ENCODE measurements at regions not wholly inside any gene's neighbourhood (a gene's known extent, or its start where the extent isn't known, plus 50 kb on each side); places are given as distances from the start of the nearest gene placed in this dataset.
"Not testable (repeated sequence)": the region's sequence is repeated elsewhere in the genome, so short reads cannot be mapped to it uniquely, and the experiment has no call there.

DNA sequence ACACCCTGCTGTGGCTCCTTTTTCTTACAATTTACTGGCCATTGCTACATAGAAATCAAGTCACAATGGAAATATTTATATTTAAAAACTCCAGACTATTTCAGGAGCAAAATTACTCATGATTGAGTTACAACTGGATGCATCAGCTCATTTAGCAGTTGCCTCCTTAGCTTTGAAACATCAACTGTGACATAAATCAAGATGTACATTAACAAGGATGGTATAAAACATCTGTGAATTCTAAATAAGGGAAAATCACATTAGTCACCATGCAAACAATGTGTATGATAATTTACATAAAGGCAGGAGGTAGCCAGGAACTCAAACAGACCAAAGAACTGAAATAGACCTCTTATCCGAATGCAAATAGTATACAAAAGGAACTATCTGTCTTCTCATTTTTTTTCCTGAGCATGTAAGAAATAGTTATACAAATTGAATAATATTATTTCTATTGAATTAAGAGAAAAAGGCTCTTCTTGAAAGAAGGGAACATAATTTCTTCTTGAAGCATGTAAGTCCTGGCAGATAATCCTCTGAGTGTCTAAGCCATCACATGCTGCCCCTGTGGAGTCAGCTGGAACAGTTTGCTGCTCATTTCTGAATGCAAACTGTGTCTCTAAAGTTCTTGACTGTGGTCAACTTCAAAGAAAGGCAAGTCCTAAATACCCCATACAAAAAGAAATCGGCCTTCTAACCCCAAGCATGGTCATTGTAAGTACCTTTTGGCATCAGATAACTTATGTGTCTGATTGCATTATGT, 151.2 kb downstream of the NAA11 start:
- no peak for DNase-seq

DNA sequence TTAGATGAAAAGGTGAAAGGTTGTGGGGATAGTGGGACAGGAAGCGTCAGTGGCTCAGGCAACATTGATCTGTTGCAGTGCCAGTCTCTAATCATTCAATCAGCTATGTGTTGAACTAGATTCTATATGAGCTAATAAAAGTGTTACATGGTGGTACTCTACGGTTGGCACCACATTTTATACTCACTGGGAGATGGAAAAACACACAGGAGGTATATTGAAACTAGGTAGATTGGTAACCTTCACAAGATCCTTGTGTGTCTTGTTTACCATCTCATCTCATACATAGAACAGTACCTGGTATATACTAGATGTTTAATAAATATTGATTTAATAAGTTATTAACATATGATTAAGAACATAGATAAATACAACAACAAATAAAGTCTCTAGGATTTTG, 152.7 kb downstream of the NAA11 start:
- DNase-seq, result no peak

DNA sequence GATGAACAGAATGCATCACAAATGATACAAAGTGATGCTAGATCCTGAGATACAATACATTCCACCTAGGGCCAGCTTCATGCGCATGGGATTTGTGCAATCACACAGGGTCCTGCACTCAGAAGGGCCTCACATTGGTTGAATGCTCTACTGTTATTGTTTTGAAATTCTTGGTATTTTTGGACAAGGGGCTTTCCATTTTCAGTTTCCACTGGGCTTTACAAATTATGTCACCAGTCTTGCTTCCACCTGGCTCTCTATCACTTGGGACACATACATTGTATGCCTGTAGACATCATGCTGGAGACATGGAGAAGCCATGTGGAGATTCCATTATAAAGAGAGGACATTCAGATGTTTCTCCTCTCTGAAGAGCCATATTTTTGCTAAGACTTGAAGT, 155.8 kb downstream of the NAA11 start:
- DNase-seq, result no peak

DNA sequence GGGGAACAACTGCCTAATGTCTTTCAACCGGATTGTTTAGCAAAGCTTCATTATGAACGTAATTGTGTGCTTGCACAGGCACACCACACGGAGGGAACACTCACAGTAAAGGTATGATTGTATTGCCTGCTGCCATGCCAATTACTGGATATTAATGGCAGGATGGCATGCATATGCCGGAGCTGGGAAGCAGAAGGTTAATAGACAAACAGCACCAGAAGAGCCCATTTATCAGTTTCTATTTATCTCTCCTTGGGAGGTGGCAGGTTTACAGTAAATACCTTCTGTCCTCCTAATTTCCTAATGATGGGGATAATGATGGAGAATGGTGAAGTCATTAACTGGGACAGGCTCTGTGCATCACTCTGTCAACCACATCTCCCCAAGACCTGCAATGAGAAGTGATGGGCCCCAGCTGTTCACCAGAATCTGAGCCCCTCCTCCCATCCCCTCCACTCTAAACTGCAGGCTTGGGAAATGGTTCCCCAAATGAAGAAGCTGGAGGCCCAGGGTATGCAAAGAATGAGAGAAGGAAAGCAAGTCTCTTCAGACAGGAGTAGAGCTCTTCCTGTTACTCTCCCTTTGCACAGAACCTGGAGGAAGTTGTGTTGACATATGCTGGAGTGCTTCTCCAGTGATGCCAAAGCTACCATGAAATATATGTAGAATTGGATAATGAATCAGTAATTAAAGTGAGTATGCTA, 160.8 kb downstream of the NAA11 start:
- DNase-seq, result no peak

DNA sequence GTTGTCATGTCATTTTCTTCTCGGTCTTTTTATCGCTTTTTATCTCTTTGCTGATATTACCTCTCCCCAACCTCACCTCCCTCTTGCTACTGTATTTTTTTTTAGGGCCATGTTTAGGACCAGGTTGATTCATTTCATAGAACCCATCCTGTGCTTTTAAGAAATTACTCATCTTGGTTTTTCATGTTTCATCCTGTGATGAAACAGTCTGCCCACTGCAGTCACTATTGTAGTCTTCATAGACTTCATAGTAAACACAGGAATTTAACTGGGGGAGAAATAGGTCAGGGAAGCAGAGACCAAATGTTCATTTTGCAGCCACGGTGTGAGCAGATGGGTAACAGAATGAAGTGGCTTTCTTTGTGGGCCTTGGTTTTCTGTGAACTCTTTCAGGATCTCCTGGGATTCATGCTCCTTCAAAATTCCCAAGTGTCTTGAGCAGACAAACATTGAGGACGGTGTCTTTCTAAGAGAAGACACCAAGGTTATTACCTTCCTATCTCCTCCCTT, 161.8 kb downstream of the NAA11 start:
- no peak for DNase-seq

DNA sequence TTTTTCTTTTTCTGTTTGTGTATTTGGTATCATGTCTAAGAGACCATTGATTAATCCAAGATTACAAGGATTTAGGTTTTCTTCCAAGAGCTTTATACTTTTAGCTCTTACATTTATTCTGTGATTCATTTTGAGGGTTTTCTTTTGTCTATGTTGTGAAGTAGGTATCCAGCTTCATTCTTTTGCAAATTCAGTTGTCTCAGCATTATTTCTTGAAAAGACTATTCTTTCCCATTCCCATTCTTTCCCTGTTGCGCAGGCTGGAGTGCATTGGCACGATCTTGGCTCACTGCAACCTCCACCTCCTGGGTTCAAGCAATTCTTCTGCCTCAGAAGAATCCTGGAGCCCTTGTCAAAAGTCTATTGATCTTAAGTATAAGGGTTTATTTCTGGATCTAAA, 164.9 kb downstream of the NAA11 start:
- no peak for DNase-seq

DNA sequence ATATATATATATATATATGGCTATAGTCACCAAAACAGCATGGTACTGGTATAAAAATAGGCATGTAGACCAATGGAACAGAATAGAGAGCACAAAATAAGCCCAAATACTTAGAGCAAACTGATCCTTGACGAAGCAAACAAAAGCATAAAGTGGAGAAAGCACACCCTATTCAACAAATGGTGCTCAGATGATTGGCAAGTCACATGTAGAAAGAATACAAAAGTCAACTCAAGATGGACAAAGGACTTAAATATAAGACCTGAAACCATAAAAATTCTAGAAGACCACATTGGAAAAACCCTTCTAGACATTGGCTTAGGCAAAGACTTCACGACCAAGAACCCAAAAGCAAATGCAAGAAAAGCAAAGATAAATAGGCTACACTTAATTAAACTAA, 167.2 kb downstream of the NAA11 start:
- not testable (repeated sequence) for DNase-seq

DNA sequence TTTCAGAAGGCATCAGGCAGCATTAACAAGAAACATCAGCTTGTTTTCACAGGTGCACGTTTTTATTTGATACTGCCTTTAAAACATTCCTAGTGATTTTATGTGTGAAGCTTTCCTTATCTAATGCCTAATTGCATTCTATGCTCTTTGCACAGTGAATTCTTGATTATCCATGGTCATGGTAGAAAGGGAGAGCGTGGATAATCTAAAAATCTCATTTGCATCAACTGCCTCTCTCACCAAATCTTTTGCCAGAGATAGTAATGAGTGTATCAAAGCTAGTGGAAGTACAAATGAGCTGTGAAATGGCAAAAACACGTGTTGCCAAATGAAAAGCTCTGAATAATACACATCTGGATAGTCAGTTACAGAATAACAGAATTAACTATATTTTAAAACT, 170.5 kb downstream of the NAA11 start:
- DNase-seq, result no peak

DNA sequence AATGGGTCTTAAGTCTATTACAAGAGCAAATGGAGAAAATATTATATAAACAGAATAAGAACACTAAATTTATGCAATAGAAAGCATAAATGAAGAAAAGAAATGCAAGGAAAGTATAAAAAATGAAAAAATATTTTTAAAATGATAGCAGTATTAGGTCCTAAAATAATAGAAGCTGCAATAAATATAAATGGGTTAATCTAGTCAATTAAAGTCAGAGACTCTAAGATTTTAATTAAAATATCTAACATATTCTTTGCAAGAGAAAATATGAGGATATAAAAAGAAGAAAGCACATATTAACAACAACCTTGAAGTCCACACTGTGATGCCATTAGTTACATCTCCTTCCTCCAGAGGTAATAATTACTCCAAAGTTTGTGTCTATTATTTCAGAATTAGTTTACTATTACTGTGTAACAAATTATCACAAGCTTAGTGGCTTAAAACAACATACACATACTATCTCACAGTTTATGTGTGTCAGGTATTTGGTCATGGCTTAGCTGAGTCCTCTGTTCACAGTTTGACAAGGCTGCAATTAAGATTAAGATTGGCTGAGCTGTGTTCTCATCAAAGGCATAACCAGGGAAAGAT, 174.9 kb downstream of the NAA11 start:
- DNase-seq, result no peak

DNA sequence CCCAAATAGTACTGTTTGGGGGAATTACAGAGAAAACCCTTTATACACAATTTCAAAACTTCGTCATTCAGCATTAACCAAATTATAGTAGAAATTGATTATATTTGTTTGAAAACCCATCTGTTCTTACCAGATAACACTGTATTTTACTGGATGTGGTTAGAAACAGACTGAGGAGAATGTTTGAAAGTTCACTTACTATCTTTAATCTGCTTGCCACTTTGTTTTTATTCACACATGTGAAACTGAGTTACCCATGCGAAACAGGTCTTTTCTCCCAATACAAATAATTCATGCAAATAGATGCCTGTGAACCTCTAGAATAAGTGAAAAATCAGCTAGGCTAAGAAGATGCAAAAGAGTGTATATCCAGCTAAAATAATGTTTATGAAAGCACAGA, 177.5 kb downstream of the NAA11 start:
- no peak for DNase-seq

DNA sequence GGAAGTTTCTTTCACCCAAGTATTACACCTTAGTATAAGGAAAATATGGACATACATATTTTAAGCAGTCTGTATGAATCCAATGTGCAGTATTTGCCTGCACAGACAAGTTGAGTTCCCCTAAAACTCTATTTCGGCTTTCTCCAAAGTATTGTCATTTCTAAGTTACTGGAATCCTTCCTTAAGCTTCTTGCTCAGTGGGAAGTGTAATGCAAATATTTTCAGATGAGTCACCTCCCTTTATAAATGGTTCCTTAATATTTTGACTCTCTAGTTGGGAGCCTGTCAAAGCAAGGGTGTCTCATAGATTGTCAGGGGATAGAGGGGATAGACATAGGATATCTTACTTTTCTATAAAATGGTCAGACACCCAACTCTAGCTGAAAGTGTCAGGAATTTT, 178.6 kb downstream of the NAA11 start:
- no peak for DNase-seq

DNA sequence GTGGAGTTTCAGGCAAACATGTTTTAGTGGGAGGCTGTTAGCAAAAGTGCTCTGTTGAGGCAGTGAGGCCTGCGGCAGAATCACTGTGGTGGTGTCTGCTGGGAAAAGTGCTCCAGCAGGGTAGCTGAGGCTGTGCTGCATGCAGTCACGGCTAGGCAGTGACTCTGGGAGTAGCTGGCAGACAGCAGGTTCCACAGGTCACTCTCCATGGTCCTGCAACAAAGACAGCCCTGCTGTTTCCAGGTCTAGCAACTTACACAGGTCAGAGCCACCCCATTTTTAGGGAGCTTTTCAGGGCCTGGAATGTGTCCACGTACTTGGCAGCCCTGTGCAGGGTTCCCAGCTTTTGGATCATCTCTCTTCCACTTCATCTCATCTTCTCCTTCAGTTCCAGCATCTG, 184.3 kb downstream of the NAA11 start:
- DNase-seq, result no peak

DNA sequence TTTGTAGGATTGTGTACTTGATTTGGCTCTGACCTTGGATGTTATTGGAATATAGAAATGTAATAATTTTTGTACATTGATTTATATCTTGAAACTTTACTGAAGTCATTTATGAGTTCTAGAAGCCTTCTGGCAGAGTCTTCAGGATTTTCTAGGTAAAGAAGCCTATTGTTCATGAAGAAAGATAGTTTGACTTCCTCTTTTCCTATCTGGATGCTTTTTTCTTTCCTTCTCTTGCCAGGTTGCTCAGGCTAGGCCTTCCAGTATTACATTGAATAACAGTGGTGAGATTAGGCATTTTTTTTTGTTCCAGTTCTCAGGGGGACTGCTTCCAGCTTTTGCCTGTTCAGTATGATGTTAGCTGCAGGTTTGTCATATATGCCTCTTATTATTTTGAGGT, 191.1 kb downstream of the NAA11 start:
- no peak for DNase-seq

DNA sequence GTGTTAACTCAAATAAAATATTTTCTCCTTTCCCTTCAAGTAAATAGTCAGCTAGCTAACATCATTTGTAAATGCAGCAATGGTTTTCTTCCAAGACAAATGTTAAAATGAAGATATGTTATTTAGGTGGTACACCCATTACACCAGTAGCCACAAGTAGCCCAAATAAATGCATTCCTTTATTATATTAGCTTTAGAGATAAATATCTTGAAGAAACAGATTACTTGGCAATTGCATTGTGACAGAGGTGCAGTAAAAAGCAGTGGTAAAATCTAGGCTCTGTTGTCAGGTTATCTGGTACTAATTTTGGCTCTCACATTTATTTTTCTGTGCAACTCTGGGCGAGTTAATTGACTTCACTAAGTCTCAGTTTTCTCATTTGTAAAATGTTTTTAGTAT, 193.0 kb downstream of the NAA11 start:
- DNase-seq, result no peak

DNA sequence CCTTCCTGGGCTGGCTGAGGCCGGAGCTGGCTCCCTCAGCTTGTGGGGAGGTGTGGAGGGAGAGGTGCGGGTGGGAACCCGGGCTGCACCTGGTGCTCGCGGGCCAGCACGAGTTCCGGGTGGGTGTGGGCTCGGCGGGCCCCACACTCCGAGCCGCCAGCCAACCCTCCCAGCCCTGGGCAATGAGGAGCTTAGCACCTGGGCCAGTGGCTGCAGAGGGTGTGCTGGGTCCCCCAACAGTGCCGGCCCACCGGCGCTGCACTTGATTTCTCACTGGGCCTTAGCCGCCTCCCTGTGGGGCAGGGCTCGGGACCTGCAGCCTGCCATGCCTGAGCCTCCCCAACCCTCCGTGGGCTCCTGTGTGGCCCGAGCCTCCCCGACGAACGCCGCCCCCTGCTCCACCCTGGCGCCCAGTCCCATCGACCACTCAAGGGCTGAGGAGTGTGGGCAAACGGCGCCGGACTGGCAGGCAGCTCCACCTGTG, 182.7 kb upstream of the PAQR3 start:
- DNase-seq, result no peak

DNA sequence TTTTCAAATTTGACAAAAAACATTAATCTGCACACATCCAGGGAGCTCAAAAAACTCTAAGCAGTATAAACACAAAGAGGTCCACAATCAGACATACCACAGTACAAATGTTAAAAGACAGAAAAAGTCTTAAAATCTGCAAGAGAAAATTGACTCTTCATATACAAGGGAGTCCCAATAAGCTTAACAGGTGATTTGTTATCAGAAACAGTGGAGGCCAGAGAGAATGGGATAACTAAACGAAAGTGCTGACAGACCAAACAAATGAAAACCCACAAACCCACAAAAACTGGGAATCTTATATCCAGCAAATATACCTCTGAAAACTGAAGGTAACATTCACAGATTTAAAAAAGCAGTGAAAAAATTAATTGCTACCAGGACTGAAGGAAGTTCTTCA, 182.0 kb upstream of the PAQR3 start:
- no peak for DNase-seq

DNA sequence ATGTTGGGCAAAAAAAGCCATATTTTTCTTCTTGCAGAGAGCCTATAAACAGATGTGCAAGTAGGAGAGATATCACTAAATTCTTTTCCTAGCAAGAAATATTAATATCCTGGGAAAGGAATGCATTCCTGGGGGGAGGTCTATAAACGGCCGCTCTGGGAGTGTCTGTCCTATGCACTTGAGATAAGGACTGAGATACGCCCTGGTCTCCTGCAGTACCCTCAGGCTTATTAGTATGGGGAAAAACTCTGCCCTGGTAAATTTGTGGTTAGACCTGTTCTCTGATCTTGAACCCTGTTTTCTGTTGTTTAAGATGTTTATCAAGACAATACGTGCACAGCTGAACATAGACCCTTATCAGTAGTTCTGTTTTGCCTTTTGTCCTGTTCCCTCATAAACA, 177.8 kb upstream of the PAQR3 start:
- DNase-seq, result not testable (repeated sequence)

DNA sequence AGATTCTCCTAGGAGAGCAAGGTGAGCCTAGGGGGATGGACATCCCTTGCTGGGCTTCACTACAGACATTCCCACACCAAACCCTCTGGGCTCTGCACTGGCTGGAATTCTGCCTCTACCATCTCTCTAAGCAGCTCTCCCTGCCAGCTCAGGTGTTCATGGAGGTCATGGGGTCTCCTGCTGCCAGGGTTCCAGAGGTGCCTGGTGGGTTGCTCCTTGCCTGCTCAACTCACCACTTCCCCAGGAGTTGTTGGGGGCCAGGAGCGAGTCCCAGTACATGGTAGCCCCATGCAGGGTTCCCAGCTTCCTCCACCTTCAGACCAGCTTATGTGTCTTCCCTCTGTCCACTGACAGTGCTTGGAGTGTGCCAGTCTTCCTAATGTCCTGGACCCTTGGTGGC, 167.8 kb upstream of the PAQR3 start:
- no peak for DNase-seq

DNA sequence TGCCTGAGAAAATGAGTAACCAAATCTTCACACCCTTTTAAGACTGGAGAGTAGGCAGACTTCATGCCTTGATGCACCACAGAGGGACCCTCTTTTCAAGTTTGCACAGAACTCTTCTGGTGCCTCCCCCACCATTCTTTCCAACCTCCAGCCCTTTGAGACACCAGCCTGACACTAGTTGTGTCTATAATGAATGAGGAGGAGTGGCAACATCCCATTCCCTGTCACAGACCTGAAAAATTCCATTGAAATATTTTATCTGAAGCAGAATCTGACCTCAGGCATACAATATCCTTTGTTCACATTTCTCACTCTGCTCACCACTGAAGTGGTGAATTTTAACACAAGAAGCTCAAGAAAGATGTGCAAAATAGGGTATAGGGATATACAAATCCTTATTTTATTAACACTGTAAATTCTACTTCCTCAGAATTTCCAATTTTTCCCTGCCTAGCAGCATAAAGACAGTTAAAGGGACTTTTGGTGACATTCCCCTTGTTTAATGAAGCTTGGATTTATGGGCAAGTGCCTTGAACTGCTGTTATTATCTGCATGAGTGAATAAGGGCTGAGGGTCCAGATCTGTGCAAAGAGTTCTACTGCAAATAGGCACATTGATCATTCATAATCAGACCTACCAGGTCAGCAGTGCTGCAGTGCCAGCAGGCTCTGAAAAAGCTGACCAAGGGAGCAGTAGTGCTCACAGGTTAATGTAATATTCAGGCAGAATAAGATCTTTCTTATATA, 149.9 kb upstream of the PAQR3 start:
- no peak for DNase-seq

DNA sequence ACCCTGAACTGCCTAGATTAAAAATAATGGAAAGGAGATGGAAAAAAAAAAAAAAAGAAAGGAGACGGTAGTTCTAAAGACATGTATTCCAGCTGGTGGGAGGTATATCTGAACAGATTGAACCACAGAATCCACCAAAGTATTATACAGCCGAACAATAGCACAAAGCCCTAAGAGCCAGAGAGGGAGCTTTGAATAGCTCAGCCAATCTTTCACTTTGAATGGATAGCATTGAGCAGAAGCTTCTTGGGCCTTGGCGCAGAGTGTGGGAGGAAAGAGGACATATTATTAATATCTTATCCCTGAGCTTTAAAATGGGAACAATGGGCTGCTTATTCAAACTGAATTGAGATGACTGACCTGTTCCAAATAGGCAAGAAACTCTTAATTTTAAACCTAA, 147.8 kb upstream of the PAQR3 start:
- no peak for DNase-seq

DNA sequence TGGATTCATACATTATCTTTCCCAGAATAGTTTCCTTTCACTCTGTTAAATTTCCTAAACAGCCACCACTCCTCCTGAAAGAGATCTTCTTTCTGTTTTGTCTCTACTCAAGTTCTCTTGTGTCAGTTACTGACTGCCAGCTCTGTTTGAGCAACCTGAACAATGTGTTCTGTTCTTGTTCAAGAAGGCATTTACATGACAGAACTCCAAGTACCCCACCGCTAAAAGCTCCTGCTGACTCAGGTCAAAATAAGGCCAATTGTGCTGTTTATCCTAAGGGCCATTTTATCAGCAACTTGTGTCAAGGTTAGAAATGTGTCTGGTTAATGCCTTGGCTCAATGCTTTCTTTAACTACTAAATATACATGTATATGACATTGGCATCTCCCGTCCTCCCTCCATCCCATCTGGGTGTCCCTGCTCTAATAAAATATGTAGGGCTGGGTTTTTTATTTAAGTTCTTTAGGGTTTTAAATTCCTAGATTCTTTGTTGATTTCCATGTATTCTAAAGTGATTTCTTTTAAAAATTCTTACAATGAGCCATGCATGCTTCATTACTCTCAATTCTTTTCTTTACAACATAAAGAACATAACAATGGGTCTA, 144.3 kb upstream of the PAQR3 start:
- no peak for DNase-seq

DNA sequence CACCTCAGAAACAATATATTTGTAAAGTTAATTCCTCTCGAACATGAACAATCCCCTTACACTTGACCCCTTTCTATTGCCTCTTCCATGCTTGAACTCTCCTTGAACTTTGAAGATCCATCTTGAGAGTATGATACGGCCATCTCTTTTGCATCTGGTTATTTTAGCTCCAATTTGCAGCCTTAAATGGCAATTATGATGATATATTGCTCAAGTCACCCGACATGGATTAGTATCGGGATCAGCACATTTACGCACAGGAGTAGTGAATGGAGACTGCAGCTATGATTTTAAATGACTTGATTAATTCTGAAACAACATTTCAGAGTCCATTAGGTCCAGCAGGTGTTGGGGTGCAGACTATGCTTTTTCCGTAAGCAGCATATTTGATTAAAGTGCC, 143.8 kb upstream of the PAQR3 start:
- DNase-seq, result no peak

DNA sequence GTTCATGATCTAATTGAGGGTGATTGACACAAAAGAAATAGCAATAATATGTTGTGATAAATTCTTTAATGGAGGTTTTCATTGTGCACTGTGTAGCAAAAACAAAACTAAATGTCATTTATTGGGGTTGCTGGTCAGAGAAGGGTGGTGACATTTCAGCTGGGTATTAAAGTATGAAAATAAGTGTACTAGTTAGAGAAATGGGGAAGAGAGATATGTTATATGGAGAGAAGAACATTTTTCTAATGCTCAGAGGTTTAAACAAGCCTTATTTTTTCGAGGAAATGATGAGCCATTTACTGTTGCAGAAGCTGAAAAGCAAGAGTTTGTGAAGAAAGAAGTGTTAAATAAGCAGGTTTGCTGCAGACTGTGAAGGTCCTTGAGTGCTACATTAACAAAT, 142.7 kb upstream of the PAQR3 start:
- no peak for DNase-seq

Measured in T1000 (cell line).